ENCODE measurements at regions not wholly inside any gene's neighbourhood (a gene's known extent, or its start where the extent isn't known, plus 50 kb on each side); places are given as distances from the start of the nearest gene placed in this dataset.

- H3K36me3 ChIP-seq (ENCODE audit: control insufficient read depth, insufficient read depth, low read length) = no peaks in the 10 kb centered on the region
- no peak overlapping the region for H3K4me3 ChIP-seq (ENCODE audit: low read depth, low read length)
- DNase-seq (ENCODE audit: low read depth) (no peak), FAIRE-seq (peak; percentile 64)
- no peaks in the 10 kb centered on the region for H3K27me3 ChIP-seq (ENCODE audit: control insufficient read depth, insufficient read depth, low read length)
- TF ChIP-seq CTCF (IDR thresholded peaks at IDR 0.05; ENCODE audit: insufficient read depth, low read length, severe bottlenecking) = no peak
These were observed 405.9 kb upstream of the ACVR2A start for GRCh38 chr2:147438882-147439281.

GRCh38 chr2:147433822-147434221 lies 411.0 kb upstream of the ACVR2A start:
- TF ChIP-seq CTCF (IDR thresholded peaks at IDR 0.05; ENCODE audit: insufficient read depth, low read length, severe bottlenecking) = no peak
- FAIRE-seq (no peak), DNase-seq (ENCODE audit: low read depth) (no peak)
- H3K4me3 ChIP-seq (ENCODE audit: low read depth, low read length) = no peak overlapping the region
- no peaks in the 10 kb centered on the region for H3K27me3 ChIP-seq (ENCODE audit: control insufficient read depth, insufficient read depth, low read length)
- no peaks in the 10 kb centered on the region for H3K36me3 ChIP-seq (ENCODE audit: control insufficient read depth, insufficient read depth, low read length)

- Histone ChIP-seq H3K4me3 (ENCODE audit: low read depth, low read length) (no peak overlapping the region), H3K36me3 (ENCODE audit: control insufficient read depth, insufficient read depth, low read length) (no peaks in the 10 kb centered on the region), H3K27me3 (ENCODE audit: control insufficient read depth, insufficient read depth, low read length) (no peaks in the 10 kb centered on the region)
- TF ChIP-seq CTCF (IDR thresholded peaks at IDR 0.05; ENCODE audit: insufficient read depth, low read length, severe bottlenecking) = no peak
- FAIRE-seq (no peak), DNase-seq (ENCODE audit: low read depth) (no peak)
These were observed 414.4 kb upstream of the ACVR2A start for GRCh38 chr2:147430408-147430807.

GRCh38 chr2:147428120-147428747 lies 416.6 kb upstream of the ACVR2A start:
- Histone ChIP-seq H3K27me3 (ENCODE audit: control insufficient read depth, insufficient read depth, low read length) (no peaks in the 10 kb centered on the region), H3K4me3 (ENCODE audit: low read depth, low read length) (no peak overlapping the region), H3K36me3 (ENCODE audit: control insufficient read depth, insufficient read depth, low read length) (no peaks in the 10 kb centered on the region)
- no peak for DNase-seq (ENCODE audit: low read depth)
- TF ChIP-seq CTCF (IDR thresholded peaks at IDR 0.05; ENCODE audit: insufficient read depth, low read length, severe bottlenecking) = no peak
- FAIRE-seq = no peak

- TF ChIP-seq CTCF (IDR thresholded peaks at IDR 0.05; ENCODE audit: insufficient read depth, low read length, severe bottlenecking) = no peak
- DNase-seq (ENCODE audit: low read depth) = no peak
- FAIRE-seq = no peak
These were observed 419.3 kb upstream of the ACVR2A start for GRCh38 chr2:147425437-147426029.

GRCh38 chr2:147424766-147425165 lies 420.1 kb upstream of the ACVR2A start:
- H3K4me3 ChIP-seq (ENCODE audit: low read depth, low read length) = no peak overlapping the region
- FAIRE-seq = no peak
- no peaks in the 10 kb centered on the region for H3K36me3 ChIP-seq (ENCODE audit: control insufficient read depth, insufficient read depth, low read length)
- no peak for TF ChIP-seq CTCF (IDR thresholded peaks at IDR 0.05; ENCODE audit: insufficient read depth, low read length, severe bottlenecking)
- peak; percentile 81 for DNase-seq (ENCODE audit: low read depth)
- H3K27me3 ChIP-seq (ENCODE audit: control insufficient read depth, insufficient read depth, low read length) = no peaks in the 10 kb centered on the region

More at GRCh38 chr2:147425437-147426029, 419.3 kb upstream of the ACVR2A start:
- no peaks in the 10 kb centered on the region for H3K36me3 ChIP-seq (ENCODE audit: control insufficient read depth, insufficient read depth, low read length)
- no peaks in the 10 kb centered on the region for H3K27me3 ChIP-seq (ENCODE audit: control insufficient read depth, insufficient read depth, low read length)
- H3K4me3 ChIP-seq (ENCODE audit: low read depth, low read length) = no peak overlapping the region

All from bronchial epithelial cell (primary cell).